ENCODE measurements at regions not wholly inside any gene's neighbourhood (a gene's known extent, or its start where the extent isn't known, plus 50 kb on each side); places are given as distances from the start of the nearest gene placed in this dataset.

GRCh38 chr2:116754381-116755101 lies 1060.0 kb upstream of the DDX18 start:
- Histone ChIP-seq H2AK9ac (replicated peaks; ENCODE audit: low read depth, low read length, poor library complexity) (no peak overlapping the region), H3K18ac (ENCODE audit: low read depth, low read length) (no peak overlapping the region), H3K4me1 (ENCODE audit: control insufficient read depth, insufficient read depth, low read length) (no peaks in the 10 kb centered on the region), H3K14ac (replicated peaks; ENCODE audit: low read depth, low read length) (no peak overlapping the region), H2AK5ac (ENCODE audit: low read depth, low read length) (no peak overlapping the region), H2AFZ (replicated peaks; ENCODE audit: low read length, poor library complexity) (no peak overlapping the region), H4K8ac (ENCODE audit: low read depth in 2 of 2, low read length in 2 of 2) (no peak overlapping the region), H3K27me3 (ENCODE audit: control insufficient read depth, insufficient read depth, low read length) (no peaks in the 10 kb centered on the region), H3K56ac (ENCODE audit: extremely low read depth, insufficient read depth, low read length) (no peak overlapping the region), H3K9ac (ENCODE audit: low read depth, low read length) (no peak overlapping the region), H2BK120ac (ENCODE audit: low read depth, low read length) (no peak overlapping the region), H3K4ac (ENCODE audit: low read depth, low read length) (no peak overlapping the region), H4K5ac (ENCODE audit: low read depth, low read length) (no peak overlapping the region), H3K36me3 (ENCODE audit: control insufficient read depth, insufficient read depth, low read length) (no peaks in the 10 kb centered on the region), H4K91ac (ENCODE audit: insufficient read depth, low read depth, low read length) (no peak overlapping the region), H4K20me1 (ENCODE audit: insufficient read depth, low read length) (no peaks in the 10 kb centered on the region), H3K27ac (ENCODE audit: insufficient read depth, low read length) (no peak overlapping the region), H2BK5ac (ENCODE audit: low read depth, low read length, poor library complexity, severe bottlenecking) (no peak overlapping the region), H2BK20ac (ENCODE audit: low read depth, low read length) (no peak overlapping the region), H2BK15ac (ENCODE audit: low read depth, low read length) (no peak overlapping the region), H3K9me3 (ENCODE audit: control insufficient read depth, insufficient read depth, low read length) (peaks cover 16% of the 10 kb centered on the region), H3K9me1 (ENCODE audit: insufficient read depth, low read length) (no peaks in the 10 kb centered on the region), H3K4me3 (ENCODE audit: insufficient read depth, low read depth, low read length) (no peak overlapping the region), H3K79me1 (ENCODE audit: low read depth in 1 of 2, low read length in 2 of 2) (no peaks in the 10 kb centered on the region), H3K23ac (ENCODE audit: low read depth, low read length) (no peak overlapping the region), H3K4me2 (ENCODE audit: low read depth, low read length) (no peak overlapping the region)
- dilution Hi-C loops (cut with HindIII; ENCODE audit: low sequenced_read_pairs, unreplicated experiment), result no loop called here
- intact Hi-C loops (cut with micrococcal nuclease), result no loop called here
- TF ChIP-seq CTCF (conservative IDR thresholded peaks at IDR 0.05; ENCODE audit: low read depth, low read length) (no peak), FOS (IDR thresholded peaks at IDR 0.05; ENCODE audit: low read depth, low read length) (no peak), MAZ (IDR thresholded peaks at IDR 0.05; ENCODE audit: borderline replicate concordance, low read depth, low read length) (no peak), ELK1 (IDR thresholded peaks at IDR 0.05; ENCODE audit: borderline replicate concordance, low read depth, low read length) (no peak), USF2 (IDR thresholded peaks at IDR 0.05; ENCODE audit: low read depth, low read length) (no peak), RFX5 (IDR thresholded peaks at IDR 0.05; ENCODE audit: low read depth, low read length) (no peak), MAFK (IDR thresholded peaks at IDR 0.05; ENCODE audit: low read depth, low read length) (no peak), RCOR1 (IDR thresholded peaks at IDR 0.05; ENCODE audit: insufficient replicate concordance, low read length) (no peak), MXI1 (IDR thresholded peaks at IDR 0.05; ENCODE audit: borderline replicate concordance, low read depth, low read length) (no peak), NFE2L2 (IDR thresholded peaks at IDR 0.05; ENCODE audit: low read depth, low read length) (no peak), RAD21 (IDR thresholded peaks at IDR 0.05; ENCODE audit: low read length) (no peak), POLR2A (IDR thresholded peaks at IDR 0.05; ENCODE audit: low read depth, low read length) (no peak), BHLHE40 (IDR thresholded peaks at IDR 0.05; ENCODE audit: low read depth, low read length) (no peak), CHD1 (IDR thresholded peaks at IDR 0.05; ENCODE audit: low read depth, low read length) (no peak)
- BruUV-seq (replicated peaks), result no TSS peak
- 47% methylated on average over 3 of the region's 13 CpGs; no CpG with 5 or more reads in 1 of the 2 experiments for WGBS, 2 experiments (ENCODE audit: extremely low coverage in 2 of 2, insufficient read length in 1 of 2)
- in situ Hi-C loops (cut with MboI; ENCODE audit: low sequenced_read_pairs), result no loop called here
- ChIA-PET POLR2A (ENCODE audit: unreplicated experiment) (no interaction called here), CTCF (no interaction called here)
- ATAC-seq (ENCODE audit: low read depth) (no peak), DNase-seq (no peak)
